Activated T-helper 1 cell treated with anti-CD3 and anti-CD28 coated beads, Interleukin-12 subunit alpha, Interleukin-12 subunit beta, Interleukin-2, Interleukin-4 antibody, amounts not matched to agents 30 ng/mL and 10 ng/mL and 1 ng/mL, durations not matched to agents 14 hours and 24 hours and 36 hours (primary cell): ENCODE measurements at regions not wholly inside any gene's neighbourhood (a gene's known extent, or its start where the extent isn't known, plus 50 kb on each side); places are given as distances from the start of the nearest gene placed in this dataset.

Experiments used
- DNase-seq: peaks from one replicate; pipeline ENCODE4 v3.0.0; 2021; ENCODE audit warnings: low spot score
- H3K27ac Mint-ChIP-seq: one replicate; pipeline ENCODE4 v1.8.0; 2021; ENCODE audit warnings: mild to moderate bottlenecking, mixed read lengths
- H3K27me3 Mint-ChIP-seq: one replicate; pipeline ENCODE4 v1.8.0; 2022; ENCODE audit warnings: mild to moderate bottlenecking, moderate library complexity, mixed read lengths; ENCODE audit not compliant: insufficient read depth
- H3K36me3 Mint-ChIP-seq: one replicate; pipeline ENCODE4 v1.8.0; 2021; ENCODE audit warnings: low read depth, mixed read lengths
- H3K4me1 Mint-ChIP-seq: one replicate; pipeline ENCODE4 v1.8.0; 2021; ENCODE audit warnings: low read depth, mixed read lengths
- H3K4me3 Mint-ChIP-seq: one replicate; pipeline ENCODE4 v1.8.0; 2021; ENCODE audit warnings: mild to moderate bottlenecking, moderate library complexity, mixed read lengths
- H3K9me3 Mint-ChIP-seq: one replicate; pipeline ENCODE4 v1.8.0; 2021; ENCODE audit warnings: mixed read lengths
- intact Hi-C: fragments of 100-400 bp; cut with micrococcal nuclease; formaldehyde crosslinking; loops from one replicate; pipeline ENCODE4 v1.15.1; 2024

DNA sequence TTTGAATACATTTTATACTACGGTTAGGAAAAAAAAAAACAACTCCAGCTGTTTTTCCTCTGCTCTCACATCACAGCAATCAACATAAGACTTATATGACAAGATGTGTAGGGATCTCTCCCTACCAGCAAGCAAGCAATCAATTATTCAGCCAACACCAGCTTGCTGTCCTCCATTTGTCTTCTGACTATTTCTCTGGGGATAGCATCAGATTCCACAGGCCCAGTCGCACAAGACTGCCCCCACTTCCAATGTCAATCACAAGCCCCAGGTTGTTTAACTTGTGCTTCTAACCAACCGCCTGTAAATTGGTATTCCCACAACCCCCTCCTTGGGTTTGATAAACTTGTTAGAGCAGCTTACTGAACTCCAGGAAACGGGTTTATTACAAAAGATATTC lies 873.1 kb upstream of the TMPRSS15 start:
- H3K9me3 Mint-ChIP-seq, result peaks cover 4% of the 10 kb centered on the region
- no peaks in the 10 kb centered on the region for H3K27me3 Mint-ChIP-seq
- DNase-seq, result no peak
- no peak overlapping the region for H3K27ac Mint-ChIP-seq
- no peaks in the 10 kb centered on the region for H3K36me3 Mint-ChIP-seq
- H3K4me3 Mint-ChIP-seq, result no peak overlapping the region
- no peaks in the 10 kb centered on the region for H3K4me1 Mint-ChIP-seq
- intact Hi-C loops, result no loop called here

DNA sequence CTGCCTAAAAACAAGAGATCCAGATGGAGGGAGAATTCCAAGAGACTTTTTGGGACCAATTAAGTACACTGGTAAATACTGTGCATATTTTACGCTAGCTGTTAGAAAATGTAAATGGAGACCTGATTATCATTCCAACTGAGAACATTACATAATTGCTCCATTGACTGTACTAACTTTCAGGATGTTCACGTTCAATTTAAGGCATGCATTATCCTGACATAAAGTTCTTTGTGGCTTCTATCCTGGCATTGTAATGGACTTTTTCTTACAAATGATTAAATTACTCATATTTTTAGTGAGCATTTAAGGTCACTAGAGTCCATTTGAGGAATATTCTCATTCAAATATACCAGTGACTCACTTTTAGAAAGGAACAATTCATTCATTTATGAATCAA lies 883.3 kb upstream of the TMPRSS15 start:
- H3K36me3 Mint-ChIP-seq, result no peaks in the 10 kb centered on the region

DNA sequence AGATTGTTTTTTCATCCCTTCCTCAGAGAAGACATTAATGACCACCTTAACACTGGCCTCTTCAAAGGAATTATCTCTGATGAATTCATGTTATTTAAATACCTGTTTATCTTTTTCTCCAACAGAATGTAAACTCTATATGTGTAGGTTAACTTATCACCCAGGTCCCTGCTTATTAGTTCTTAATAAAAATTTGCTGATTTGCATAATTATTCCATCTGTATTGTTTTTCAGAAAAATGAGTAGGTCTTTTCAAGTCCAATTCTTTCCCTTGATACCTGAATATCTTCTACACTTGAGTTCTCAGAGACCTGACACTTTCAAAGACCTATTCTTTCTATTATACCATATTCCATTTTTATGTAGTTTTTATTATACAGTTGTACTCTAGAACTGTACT lies 886.7 kb upstream of the TMPRSS15 start:
- H3K27ac Mint-ChIP-seq, result no peak overlapping the region
- H3K36me3 Mint-ChIP-seq, result no peaks in the 10 kb centered on the region
- no peak overlapping the region for H3K4me3 Mint-ChIP-seq
- intact Hi-C loops, result no loop called here
- DNase-seq, result no peak
- no peaks in the 10 kb centered on the region for H3K27me3 Mint-ChIP-seq
- H3K4me1 Mint-ChIP-seq, result no peaks in the 10 kb centered on the region
- H3K9me3 Mint-ChIP-seq, result peaks cover 39% of the 10 kb centered on the region

More for the DNA sequence above, 883.3 kb upstream of the TMPRSS15 start:
- DNase-seq, result no peak
- Mint-ChIP-seq H3K9me3 (peaks cover 26% of the 10 kb centered on the region), H3K4me3 (no peak overlapping the region), H3K27ac (no peak overlapping the region), H3K4me1 (no peaks in the 10 kb centered on the region), H3K27me3 (no peaks in the 10 kb centered on the region)
- intact Hi-C loops, result no loop called here

DNA sequence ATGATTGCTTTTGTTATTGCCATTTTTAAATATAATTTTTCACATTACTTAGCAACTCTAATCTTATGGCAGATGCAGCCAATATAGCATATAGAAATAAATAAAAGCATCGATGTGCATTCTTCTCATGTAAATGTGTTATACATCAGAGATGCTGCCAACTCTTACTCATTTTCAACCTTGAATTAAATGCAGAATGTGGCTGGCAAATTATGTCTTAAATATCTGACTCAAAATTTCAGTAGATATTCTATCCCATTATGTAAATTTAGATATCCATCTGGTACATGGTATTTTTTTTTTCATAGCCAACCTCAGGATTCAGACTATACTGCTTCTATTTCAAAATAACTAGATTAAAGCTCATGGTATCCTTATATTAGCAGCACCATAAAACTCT lies 916.7 kb upstream of the TMPRSS15 start:
- no peak for DNase-seq
- Mint-ChIP-seq H3K36me3 (no peaks in the 10 kb centered on the region), H3K27ac (no peak overlapping the region), H3K27me3 (no peaks in the 10 kb centered on the region), H3K9me3 (peaks cover 3% of the 10 kb centered on the region), H3K4me1 (no peaks in the 10 kb centered on the region), H3K4me3 (no peak overlapping the region)
- intact Hi-C loops, result no loop called here

DNA sequence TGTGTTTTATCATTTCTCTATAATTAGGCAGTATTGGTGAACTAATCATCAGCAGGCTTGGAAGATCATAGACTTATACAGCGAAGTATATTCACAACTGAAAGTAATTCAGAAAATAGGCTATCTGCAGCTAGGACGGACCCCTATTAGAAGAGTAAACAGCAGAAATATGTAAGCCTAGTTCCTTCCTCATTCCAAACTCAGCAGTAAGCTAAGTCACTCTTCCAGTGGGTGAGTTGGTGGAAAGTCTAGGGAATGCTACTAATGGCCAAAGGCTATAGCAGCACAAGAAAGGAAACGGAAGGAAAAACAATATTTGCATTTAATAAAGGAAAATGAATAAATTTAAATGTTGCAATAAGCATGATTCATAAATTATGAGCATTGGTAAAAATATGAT lies 918.1 kb upstream of the TMPRSS15 start:
- DNase-seq, result no peak
- Mint-ChIP-seq H3K27ac (no peak overlapping the region), H3K36me3 (no peaks in the 10 kb centered on the region), H3K4me3 (no peak overlapping the region), H3K9me3 (no peaks in the 10 kb centered on the region), H3K27me3 (no peaks in the 10 kb centered on the region), H3K4me1 (no peaks in the 10 kb centered on the region)
- intact Hi-C loops, result no loop called here

DNA sequence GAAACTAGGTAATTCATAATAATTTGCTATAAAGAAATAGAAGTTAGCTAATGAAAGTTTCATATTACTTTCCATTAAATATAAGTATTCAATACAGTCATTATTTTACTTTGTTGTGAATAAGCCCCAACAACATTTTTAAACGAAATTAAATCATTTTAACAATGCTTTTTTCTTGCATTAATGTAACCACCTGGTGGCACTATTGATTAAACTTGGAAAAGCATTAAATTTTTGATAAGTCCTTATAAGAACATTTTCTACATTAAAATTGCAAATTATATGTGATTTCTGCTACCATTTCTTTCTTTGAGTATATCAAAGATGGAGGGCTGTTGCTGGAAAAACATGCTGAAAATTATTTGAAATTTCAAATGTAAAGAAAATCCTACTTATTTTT lies 918.8 kb upstream of the TMPRSS15 start:
- Mint-ChIP-seq H3K4me3 (no peak overlapping the region), H3K36me3 (no peaks in the 10 kb centered on the region), H3K4me1 (no peaks in the 10 kb centered on the region), H3K9me3 (no peaks in the 10 kb centered on the region), H3K27ac (no peak overlapping the region), H3K27me3 (no peaks in the 10 kb centered on the region)
- intact Hi-C loops, result no loop called here
- no peak for DNase-seq

DNA sequence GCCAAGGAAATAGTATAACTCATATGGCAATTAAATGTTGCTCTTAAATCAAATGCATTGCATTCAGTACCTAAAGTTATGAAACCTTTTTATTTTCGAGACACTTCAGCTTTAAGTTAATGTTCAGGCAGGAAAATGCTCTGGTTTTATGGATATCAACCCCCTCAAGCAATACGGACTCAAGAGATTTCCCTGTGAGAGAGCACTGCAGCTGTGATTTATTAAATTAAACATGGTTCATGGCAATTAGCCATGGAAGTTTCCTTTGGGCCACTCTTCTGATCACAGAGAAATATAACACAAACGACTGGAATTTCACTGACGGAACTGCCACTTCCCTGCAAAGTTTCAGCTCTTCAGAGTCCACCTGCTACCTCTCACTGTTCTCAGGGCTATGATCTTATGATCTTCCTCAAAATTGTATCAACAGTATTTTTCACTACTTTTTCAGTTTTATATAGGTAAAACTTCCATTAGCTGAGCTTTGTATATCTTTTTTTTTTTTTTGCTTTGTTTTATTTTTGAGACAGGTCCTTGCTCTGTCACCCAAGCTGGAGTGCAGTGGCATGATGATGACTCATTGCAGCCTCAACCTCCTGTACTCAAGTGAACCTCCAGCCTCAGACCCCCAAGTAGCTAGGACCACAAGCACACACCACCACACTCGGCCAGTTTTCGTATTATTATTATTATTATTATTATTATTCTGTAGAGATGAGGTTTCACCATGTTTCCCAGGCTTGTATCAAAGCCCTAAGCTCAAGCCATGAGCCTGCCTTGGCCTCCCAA lies 923.1 kb upstream of the TMPRSS15 start:
- no peak for DNase-seq
- peaks cover 14% of the 10 kb centered on the region for H3K9me3 Mint-ChIP-seq
- no peaks in the 10 kb centered on the region for H3K4me1 Mint-ChIP-seq
- H3K36me3 Mint-ChIP-seq, result no peaks in the 10 kb centered on the region
- no peaks in the 10 kb centered on the region for H3K27me3 Mint-ChIP-seq
- intact Hi-C loops, result no loop called here
- no peak overlapping the region for H3K27ac Mint-ChIP-seq
- no peak overlapping the region for H3K4me3 Mint-ChIP-seq

DNA sequence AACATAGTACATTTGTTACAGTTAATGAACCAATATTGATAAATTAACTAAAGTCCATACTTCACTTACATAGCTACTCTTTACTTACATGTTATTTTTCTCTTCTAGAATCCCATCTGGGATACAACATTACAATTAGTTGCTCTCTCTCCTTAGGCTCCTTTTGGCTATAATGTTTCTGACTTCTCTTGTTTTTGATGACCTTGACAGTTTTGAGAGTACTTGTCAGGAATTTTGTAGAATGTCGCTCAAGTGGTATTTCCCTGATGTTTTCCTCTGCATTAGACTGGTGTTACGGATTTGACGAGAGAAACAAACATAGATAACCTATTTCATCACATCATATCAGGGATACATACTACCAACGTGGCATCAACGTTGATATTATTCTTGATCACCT lies 925.4 kb upstream of the TMPRSS15 start:
- no peaks in the 10 kb centered on the region for H3K4me1 Mint-ChIP-seq
- no peak for DNase-seq
- no peaks in the 10 kb centered on the region for H3K36me3 Mint-ChIP-seq

DNA sequence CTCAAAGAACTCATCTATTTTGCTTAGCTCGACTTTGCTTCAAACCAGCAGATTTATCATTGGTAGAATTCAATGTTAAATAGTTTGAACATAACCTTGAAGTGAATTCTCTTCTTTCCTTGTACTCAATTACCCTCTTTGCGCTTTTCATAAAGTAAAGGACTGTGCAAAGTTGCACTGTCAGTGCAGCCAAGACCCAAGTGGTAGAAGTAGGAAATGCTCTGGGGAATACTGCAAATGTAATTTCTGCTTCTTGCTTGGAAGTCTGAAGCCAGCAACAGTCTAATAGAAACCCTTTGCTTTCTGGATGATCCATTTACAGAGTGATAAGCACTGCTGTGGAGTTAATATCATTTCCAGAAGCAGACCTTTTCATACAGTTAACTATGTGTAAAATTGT lies 936.7 kb upstream of the TMPRSS15 start:
- intact Hi-C loops, result no loop called here
- H3K4me3 Mint-ChIP-seq, result no peak overlapping the region
- H3K4me1 Mint-ChIP-seq, result no peaks in the 10 kb centered on the region
- no peak overlapping the region for H3K27ac Mint-ChIP-seq
- no peak for DNase-seq
- no peaks in the 10 kb centered on the region for H3K36me3 Mint-ChIP-seq
- H3K9me3 Mint-ChIP-seq, result peaks cover 28% of the 10 kb centered on the region
- no peaks in the 10 kb centered on the region for H3K27me3 Mint-ChIP-seq

More for the DNA sequence above, 925.4 kb upstream of the TMPRSS15 start:
- Mint-ChIP-seq H3K27ac (no peak overlapping the region), H3K4me3 (no peak overlapping the region), H3K27me3 (no peaks in the 10 kb centered on the region), H3K9me3 (peaks cover 14% of the 10 kb centered on the region)
- intact Hi-C loops, result no loop called here

DNA sequence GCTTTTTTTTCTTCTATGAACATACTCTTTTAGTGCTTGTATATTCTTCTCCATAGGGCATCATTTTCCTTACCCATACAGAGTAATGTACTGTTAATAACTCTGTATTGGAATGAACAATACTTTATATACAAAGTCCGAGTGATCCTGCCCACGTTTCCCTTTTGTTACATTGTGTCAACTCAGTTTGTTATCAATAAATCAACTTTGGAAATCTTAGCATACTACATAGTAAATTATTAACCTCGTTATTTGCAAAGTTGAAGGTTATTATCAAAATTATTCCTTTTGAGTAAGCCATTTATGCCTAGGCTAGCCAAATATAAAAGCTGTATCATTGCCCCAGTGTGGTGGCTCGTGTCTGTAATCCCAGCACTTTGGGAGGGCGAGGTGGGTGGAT lies 937.4 kb upstream of the TMPRSS15 start:
- Mint-ChIP-seq H3K27me3 (no peaks in the 10 kb centered on the region), H3K4me3 (no peak overlapping the region), H3K27ac (no peak overlapping the region), H3K9me3 (peaks cover 28% of the 10 kb centered on the region), H3K36me3 (no peaks in the 10 kb centered on the region), H3K4me1 (no peaks in the 10 kb centered on the region)
- intact Hi-C loops, result no loop called here
- no peak for DNase-seq

DNA sequence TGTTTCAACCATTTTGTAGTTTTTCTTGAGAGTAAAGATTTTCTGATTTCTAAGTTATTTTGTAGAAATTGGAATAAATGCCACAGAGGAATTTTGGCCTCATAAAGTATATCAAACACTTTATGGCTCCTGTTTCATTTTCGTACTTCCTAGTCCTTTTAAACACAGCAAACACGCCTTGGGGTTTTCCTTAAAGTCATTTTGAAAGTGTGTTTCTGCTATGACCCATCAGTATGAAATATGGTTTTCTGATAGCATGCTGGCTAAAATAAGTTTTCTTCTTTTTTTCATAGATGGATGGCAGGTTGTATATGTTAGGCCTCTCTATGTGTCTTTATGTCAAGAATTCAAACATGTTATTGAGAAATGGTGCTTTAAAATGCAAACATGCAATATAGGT lies 940.1 kb upstream of the TMPRSS15 start:
- Mint-ChIP-seq H3K4me1 (no peaks in the 10 kb centered on the region), H3K9me3 (peaks cover 22% of the 10 kb centered on the region), H3K36me3 (no peaks in the 10 kb centered on the region), H3K4me3 (no peak overlapping the region), H3K27me3 (no peaks in the 10 kb centered on the region), H3K27ac (no peak overlapping the region)
- intact Hi-C loops, result no loop called here
- no peak for DNase-seq

DNA sequence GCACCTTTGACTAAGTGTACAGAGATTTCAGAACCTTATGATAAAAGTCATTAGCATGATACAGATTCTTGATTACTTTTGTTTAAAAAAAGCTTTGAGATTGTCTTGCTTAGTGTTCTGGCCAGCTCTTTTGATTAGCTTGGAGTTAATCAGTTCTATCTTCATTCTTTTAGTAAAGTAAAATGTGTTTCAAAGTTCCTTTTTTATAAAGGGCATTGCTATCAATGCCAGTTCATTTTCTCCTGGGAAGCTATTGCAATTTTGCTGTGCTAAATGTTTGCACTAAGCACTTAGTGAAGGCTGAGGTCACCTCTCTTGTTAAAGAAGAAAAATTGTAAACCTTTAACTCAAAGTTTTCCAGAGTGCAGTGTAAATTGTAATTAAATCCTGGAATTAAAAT lies 946.7 kb upstream of the TMPRSS15 start:
- H3K27me3 Mint-ChIP-seq, result no peaks in the 10 kb centered on the region
- intact Hi-C loops, result no loop called here
- H3K9me3 Mint-ChIP-seq, result peaks cover 6% of the 10 kb centered on the region
- H3K4me3 Mint-ChIP-seq, result no peak overlapping the region
- no peaks in the 10 kb centered on the region for H3K4me1 Mint-ChIP-seq
- no peak overlapping the region for H3K27ac Mint-ChIP-seq
- H3K36me3 Mint-ChIP-seq, result no peaks in the 10 kb centered on the region
- DNase-seq, result no peak

DNA sequence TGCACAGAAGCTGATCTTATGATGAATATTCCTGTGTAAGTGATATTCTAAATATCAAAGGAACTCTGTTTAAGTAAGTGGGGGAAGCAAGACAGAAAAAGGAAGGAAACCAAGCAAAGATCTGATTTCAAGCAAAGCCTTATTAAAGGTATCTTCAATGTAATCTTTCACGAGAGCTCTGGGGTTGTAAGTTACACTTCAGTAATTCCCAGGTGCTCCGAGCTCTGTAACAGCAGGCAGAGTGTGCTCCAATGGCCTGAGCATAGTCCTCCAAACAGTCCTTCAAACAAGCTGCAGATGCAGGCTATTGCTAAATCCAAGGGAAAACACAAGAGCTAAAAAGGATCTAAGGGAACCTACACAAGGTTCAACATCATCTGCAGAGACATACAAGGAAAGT lies 949.7 kb upstream of the TMPRSS15 start:
- Mint-ChIP-seq H3K27ac (no peak overlapping the region), H3K4me3 (no peak overlapping the region), H3K36me3 (no peaks in the 10 kb centered on the region), H3K27me3 (no peaks in the 10 kb centered on the region), H3K9me3 (peaks cover 9% of the 10 kb centered on the region), H3K4me1 (no peaks in the 10 kb centered on the region)
- DNase-seq, result no peak
- intact Hi-C loops, result no loop called here

DNA sequence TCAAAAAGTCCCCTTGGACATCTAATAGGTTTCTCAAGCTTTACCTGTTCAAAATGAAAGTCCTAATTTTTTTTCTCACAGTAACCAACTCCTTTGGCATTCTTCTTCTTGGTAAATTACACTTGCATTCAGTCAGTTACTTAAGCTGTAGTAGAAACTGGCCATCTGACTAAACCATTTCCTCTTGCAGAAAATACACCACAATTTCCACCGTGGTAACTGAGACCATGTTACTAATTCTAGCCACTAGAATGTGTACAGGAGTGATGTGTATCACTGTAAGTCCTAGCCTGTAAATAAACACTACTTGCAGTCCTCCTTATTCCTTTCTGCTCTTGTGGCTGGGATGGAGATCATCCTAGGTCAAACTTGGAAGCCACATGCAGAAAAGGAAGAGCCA lies 965.4 kb upstream of the TMPRSS15 start:
- H3K36me3 Mint-ChIP-seq, result no peaks in the 10 kb centered on the region
- H3K9me3 Mint-ChIP-seq, result peaks cover 4% of the 10 kb centered on the region
- DNase-seq, result no peak
- H3K27me3 Mint-ChIP-seq, result no peaks in the 10 kb centered on the region
- no peaks in the 10 kb centered on the region for H3K4me1 Mint-ChIP-seq
- H3K4me3 Mint-ChIP-seq, result no peak overlapping the region
- no peak overlapping the region for H3K27ac Mint-ChIP-seq
- intact Hi-C loops, result no loop called here
